AG04450 (cell line): ENCODE measurements at regions not wholly inside any gene's neighbourhood (a gene's known extent, or its start where the extent isn't known, plus 50 kb on each side); places are given as distances from the start of the nearest gene placed in this dataset.

Experiments used
- CTCF ChIA-PET: fragments of 300-600, 350-600 bp; formaldehyde crosslinking; extraction: SDS; loops from one replicate; lab custom pipeline; 2022; ENCODE audit warnings: antibody characterized with exemption, inconsistent platforms; lab: Charles Lee
- POLR2A ChIA-PET: fragments of 350-600 bp; formaldehyde crosslinking; extraction: SDS; loops from one replicate; lab custom pipeline; 2021; ENCODE audit warnings: antibody characterized with exemption, inconsistent platforms; lab: Yijun Ruan, JAX
- DNase-seq: peaks from one replicate; pipeline ENCODE4 v3.0.0-alpha.2; 2011; ENCODE audit warnings: low read depth, low spot score
- H3K27ac ChIP-seq: one replicate; pipeline ENCODE4 v1.5.1; 2012; ENCODE audit warnings: low read depth, low read length, control low read depth
- H3K27me3 ChIP-seq: one replicate; pipeline ENCODE4 v1.6.0; 2012; ENCODE audit warnings: low read length; ENCODE audit not compliant: control insufficient read depth, insufficient read depth
- H3K4me3 ChIP-seq: 2 replicates; pipeline ENCODE4 v1.5.1; 2011; ENCODE audit warnings: mild to moderate bottlenecking, low read depth, low read length, control low read depth
- H3K9me3 ChIP-seq: 2 replicates; pipeline ENCODE4 v1.5.1; 2012; ENCODE audit warnings: low read length; ENCODE audit not compliant: control insufficient read depth, insufficient read depth
- CTCF ChIP-seq: IDR thresholded peaks from 2 replicates; pipeline ENCODE4 v1.5.1; 2011; ENCODE audit warnings: low read depth, low read length, control low read depth, inconsistent platforms

DNA sequence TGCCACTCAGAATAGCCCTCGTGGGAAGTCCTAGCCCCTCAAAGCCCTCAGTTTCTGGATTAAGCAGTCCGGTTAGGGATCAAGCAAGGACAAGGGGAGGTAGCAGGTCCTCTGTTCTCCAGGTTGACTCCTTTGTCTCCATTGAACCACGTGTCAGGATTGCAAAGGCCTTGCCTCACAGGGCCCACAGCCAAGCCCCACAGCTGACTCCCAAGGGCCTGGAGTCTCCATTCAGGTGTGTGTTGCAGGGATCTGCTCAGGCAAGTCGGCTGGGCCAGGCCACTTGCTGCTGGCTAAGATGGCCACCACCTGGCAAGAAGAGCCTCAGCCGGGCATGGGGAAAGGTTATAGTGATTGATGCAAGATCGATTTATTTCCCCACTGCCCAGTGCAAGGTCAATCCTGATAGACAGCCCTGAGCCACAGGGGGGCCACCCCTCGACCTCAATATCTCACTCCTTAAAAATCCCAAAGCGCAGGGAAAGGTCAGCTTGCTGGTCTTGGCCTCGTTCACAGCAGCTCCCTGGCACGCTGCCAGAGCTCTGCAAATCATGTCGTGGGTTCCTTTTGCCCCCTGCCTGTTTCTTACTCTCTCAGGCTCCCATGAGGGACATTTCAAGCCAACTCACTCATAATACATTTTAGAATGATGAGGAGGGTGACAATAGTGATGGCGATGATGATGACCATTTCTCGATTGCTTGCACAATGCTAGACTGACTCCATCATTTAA lies 75.9 kb downstream of the EDN3 start:
- ChIA-PET POLR2A (no interaction called here), CTCF (no interaction called here)
- H3K4me3 ChIP-seq = no peak overlapping the region
- no peaks in the 10 kb centered on the region for H3K27me3 ChIP-seq
- no peak for DNase-seq
- H3K9me3 ChIP-seq = peaks cover 2% of the 10 kb centered on the region; the same call in 1 of the 2 replicates
- no peak overlapping the region for H3K27ac ChIP-seq
- TF ChIP-seq CTCF = no peak

DNA sequence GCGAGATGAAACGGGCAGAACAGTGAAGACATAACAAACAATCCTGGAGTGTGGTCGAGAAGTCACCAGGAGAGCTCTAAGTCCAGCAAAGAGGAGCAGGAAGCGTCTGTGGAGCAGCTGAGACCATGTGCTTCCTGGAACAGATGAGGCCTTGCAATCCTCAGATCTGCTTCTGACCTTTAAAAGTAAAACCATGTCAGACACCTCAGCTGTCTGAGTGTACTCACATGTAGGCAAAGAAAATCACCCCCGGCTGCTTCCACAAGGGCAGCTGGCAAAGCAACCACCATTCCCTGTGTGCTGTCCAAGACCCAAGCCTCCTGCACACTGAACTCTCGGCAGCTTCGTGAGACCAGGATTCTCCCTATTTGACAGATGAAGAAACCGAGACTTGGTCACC lies 76.6 kb downstream of the EDN3 start:
- ChIA-PET POLR2A (no interaction called here), CTCF (no interaction called here)
- Histone ChIP-seq H3K9me3 (peaks cover 5% of the 10 kb centered on the region; the same call in 1 of the 2 replicates), H3K27me3 (no peaks in the 10 kb centered on the region), H3K27ac (no peak overlapping the region), H3K4me3 (no peak overlapping the region)
- no peak for DNase-seq
- TF ChIP-seq CTCF = no peak

- POLR2A ChIA-PET = no interaction called here
- no peak overlapping the region for H3K27ac ChIP-seq
- H3K27me3 ChIP-seq = no peaks in the 10 kb centered on the region
- H3K9me3 ChIP-seq = peaks cover 10% of the 10 kb centered on the region; the same call in 1 of the 2 replicates
- CTCF ChIA-PET = no interaction called here
- no peak overlapping the region for H3K4me3 ChIP-seq
- DNase-seq = no peak
- no peak for TF ChIP-seq CTCF
These were observed 77.4 kb downstream of the EDN3 start for GRCh38 chr20:59377842-59378241.

DNA sequence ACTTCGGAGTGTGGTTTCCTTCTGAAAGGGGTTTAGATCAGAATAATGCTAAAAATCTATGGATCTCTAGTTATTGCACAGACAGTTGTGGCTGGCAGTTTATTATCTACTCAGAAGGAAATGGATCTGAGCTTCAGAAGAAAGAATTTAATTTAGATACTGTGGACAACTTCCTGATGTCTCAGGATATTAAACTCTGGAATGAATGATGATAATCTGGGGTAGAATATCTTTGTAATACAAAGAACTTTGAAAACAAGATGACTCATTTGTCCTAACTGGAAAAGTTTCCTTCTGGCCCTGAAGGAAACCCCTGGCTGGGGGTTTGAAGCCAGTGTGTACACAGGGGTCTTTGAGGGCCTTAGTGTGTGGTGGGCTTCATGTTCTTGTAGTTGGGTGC lies 78.0 kb downstream of the EDN3 start:
- CTCF ChIA-PET = no interaction called here
- POLR2A ChIA-PET = no interaction called here

More for the DNA sequence above, 78.0 kb downstream of the EDN3 start:
- peaks cover 16% of the 10 kb centered on the region; the same call in 1 of the 2 replicates for H3K9me3 ChIP-seq
- H3K4me3 ChIP-seq = no peak overlapping the region
- no peak for DNase-seq
- no peak for TF ChIP-seq CTCF
- no peaks in the 10 kb centered on the region for H3K27me3 ChIP-seq
- no peak overlapping the region for H3K27ac ChIP-seq
